Activated CD4-positive, alpha-beta T cell treated with anti-CD3 and anti-CD28 coated beads, Interleukin-10, Interleukin-2, amounts not matched to agents 100 ng/mL and 50 ng/mL, durations not matched to agents 16 hours and 8 hours (primary cell): ENCODE measurements at regions not wholly inside any gene's neighbourhood (a gene's known extent, or its start where the extent isn't known, plus 50 kb on each side); places are given as distances from the start of the nearest gene placed in this dataset.

Experiments used
- DNase-seq: peaks from one replicate; pipeline ENCODE4 v3.0.0-alpha.2; 2020

DNA sequence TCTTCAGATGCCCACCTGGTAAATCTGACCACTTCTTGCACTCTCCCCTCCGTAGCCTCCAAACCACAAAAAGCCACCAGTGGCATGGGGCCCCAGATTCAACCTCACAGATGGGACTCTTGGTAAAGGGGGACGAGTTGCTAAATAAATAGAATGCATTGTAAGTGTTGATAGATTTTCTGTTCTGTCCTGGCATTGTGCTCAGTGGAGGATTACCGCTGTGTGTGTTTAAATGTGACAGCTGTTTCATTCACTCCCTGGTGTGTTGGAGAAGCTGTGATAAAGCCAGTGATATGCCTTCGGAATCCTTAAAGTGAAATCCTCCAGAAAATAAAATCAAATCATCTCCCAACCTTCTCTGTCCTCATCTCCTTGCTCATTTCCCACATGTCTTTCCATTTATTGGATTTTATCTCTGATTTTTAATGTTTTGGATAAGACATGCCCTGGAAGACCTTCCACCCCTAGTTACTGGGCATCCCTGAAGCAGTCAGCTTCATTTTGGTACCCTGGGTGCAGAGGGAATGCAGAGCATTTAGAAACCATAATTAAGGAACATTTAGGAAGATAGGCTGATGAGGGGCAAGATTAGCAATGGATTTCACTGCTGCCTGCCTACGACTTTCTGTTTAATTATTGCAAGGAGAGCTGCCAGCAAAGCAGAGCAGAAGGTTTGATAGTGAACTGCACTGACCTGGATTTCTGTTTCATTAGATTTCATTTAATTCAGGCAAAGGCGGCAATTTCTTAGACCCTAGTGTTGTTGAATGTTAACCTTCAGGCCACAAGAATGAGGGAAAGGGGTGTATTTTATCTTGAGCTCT is 460.9 kb upstream of the KIRREL3 start:
- no peak for DNase-seq

GRCh38 chr11:127458561-127458960 is 458.0 kb upstream of the KIRREL3 start:
- DNase-seq = no peak

DNA sequence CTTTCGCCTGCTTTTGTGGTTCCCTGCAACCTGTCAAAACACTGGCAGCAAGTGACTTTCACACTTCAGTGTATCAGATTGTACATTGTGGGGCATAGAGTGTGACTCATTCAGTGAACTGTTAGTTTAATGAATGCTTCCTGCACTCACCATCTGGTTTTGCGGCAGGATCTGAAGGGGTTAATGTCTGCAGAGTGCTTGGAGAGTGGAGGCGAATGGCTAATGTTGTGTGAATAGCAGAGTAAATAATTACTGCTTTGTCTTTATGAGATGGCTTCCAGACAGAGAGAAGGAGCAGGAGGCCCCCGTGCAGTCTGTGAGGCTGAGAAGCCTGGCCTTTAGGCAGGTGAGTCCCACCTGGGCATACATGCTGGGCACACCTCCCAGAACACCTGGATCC is 454.3 kb upstream of the KIRREL3 start:
- no peak for DNase-seq

GRCh38 chr11:127452533-127452932 is 452.0 kb upstream of the KIRREL3 start:
- no peak for DNase-seq

DNA sequence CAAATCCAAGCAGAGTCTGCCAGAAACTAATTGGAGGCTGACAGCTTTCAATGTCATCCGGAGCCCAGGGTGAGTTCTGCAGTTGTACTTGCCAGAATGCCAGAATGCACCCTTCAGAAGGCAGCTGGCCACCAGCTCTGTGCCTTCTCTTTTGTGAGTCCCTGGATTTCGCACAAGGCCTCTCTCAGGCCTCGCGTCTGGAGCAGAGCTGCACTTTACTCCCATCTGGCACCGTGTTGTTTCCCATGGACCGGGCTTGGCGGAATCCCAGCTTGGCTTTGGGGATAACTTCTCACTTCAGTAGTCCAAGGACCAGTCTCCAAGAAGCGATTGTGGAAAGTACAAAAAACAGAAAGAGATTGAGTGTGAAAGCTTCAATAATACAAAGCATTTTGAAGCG is 451.3 kb upstream of the KIRREL3 start:
- DNase-seq = no peak

DNA sequence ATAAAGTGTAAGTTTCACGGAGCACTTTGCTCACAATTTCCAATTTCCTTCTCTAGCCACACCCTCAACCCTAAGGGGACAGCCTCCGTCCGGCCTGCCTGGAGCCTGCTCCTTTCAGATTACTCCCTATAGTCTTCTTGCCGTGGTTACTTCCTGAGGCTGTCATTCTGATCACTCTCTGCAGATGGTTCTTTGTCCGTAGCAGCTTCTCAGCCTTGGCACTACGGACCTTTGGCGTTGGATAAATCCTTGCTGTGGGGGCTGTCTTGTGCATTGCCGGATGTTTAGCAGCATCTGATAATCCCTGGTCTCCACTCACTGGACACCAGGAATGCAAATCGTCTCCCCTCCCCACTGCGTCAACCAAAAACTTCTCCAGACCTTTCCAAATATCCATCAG is 447.5 kb upstream of the KIRREL3 start:
- no peak for DNase-seq

GRCh38 chr11:127445476-127445875 is 444.9 kb upstream of the KIRREL3 start:
- no peak for DNase-seq

DNA sequence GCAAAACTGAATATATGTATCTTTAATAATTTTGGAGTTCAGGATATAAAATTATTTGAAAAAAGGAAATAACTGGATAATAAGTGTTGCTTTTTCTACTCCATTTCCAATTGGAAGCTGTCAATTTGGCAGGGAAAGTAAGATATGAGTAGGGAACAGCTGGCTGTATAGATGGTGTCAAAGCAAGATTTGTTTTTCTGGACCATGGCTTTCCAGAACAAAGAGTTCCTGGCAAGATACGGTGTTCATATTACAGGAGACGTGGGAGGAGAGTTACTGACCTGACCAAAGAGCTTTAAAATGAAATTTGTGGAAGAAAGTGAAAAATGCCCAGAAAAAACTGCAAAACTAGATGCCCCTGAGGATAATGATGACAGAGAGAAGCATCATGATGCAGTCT is 442.7 kb upstream of the KIRREL3 start:
- DNase-seq = no peak

DNA sequence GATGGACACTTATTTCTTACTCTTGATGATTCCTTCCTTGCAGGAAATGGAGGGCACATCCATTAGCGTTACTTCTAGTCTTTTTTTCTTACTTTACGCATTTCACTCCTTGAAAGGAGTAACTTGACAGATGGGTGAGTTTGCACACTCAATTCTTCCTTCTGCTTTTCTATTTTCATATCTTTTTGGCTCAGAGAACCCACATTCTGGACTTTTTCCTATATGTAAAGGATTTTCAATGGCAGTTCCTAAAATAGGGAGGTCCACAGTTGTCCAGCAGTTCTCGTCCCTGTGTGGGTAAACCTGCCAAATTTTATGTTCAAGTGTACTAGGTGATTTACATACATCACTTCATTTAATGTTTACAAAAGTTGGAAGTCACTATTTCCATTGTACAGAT is 440.0 kb upstream of the KIRREL3 start:
- no peak for DNase-seq

DNA sequence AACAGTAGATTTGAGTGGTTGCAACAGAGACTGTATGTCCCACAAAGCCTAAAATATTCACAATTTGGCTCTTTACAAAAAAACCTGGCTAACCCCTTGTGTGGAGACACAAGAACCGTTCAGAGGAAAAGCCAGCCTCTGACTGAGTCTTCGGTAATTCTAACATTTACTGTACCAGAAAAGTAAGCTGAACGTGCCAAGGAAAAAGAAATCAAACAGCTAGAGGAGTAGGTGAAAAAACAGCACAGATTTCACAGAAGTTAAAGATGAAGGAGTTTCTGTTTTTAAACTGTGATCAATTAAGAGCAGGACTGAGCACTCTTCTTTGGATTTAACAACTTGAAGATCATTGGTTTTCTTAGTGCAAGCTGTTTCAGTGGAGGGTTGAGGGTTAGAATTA is 424.7 kb upstream of the KIRREL3 start:
- DNase-seq = no peak

- DNase-seq = no peak
These were observed 424.1 kb upstream of the KIRREL3 start for GRCh38 chr11:127424661-127425060.

DNA sequence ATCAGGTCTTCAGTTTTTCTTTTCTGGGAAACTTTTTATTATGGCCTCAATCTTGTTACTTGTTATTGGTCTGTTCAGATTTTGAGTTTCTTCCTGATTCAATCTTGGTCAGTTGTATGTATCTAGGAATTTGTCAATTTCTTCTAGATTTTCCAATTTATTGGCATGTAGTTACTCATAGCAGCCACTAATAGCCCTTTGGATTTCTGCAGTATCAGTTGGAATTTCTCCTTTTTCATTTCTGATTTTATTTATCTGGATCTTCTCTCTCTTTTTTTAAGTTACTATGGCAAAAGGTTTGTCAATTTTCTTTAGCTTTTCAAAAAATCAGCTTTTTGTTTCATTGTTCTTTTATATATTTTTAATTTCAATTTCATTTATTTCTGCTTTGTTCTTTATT is 419.6 kb upstream of the KIRREL3 start:
- no peak for DNase-seq

DNA sequence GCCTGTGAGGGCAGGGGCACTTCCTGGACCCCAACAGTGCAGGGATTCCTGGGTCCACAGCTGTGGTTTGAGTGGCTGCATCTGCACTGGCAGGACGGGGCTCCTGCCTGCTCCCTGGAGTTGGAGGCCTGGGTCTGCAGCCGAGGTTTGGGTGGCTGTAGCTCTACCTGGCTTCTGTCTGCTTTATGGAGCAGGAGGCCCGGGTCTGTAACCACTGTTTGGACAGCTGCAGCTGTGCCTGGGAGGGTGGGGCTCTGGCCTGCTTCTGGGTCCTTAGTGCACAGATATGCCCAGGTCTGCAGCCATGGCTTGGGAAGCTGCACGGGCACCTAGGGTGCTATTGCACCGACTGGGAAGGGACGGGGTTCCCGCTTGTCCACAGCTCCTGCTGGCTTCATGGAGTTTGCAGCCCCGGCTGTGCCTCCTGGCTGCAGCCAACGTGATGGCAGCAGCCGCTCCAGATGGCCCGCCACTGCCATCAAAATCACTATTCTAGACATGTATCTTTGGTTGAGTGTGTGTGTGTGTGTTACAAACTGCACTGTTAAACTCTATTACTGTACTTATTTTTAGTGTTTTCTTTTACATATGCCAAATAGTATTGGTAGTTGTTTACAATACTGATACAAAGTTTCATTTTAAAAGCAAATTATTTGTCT is 412.3 kb upstream of the KIRREL3 start:
- no peak for DNase-seq

DNA sequence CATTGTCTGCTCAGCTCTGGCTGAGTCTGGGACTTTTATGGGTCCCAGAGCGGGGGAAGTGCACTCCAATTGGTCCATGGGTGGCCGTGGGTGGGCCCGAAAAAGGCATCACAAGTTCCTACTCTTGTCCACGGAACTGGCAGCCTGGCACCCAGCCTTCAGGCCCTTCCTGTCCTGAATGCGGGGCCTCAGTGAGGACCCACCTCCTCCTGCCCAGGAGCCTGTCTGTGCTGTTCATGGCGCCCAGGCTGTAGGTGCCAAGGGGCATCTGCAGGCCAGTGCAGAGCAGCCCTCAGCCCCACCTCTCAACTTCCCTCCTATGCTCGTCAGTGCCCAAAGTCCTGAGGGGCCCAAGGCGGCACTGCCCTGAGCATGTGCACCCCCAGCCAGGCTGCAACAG is 411.7 kb upstream of the KIRREL3 start:
- no peak for DNase-seq

DNA sequence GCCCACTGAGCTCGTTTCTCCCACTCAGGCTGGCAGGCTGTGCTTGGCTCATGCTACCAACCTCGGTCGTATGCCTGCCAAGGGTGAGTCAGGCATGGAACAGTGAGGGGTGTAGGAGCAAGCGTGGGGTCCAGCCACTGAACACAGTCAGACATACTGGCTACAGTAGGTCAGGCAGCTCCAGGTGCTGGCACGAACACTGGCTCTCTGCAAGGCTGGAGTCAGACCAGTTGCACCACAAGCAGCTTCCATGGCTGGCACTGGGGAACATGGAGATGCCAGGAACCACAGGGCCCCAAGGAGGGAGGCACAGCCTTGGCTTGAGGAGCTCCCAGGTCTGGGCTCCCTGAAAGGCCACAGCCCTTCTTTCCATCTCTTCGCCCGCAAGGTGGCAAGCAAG is 410.7 kb upstream of the KIRREL3 start:
- DNase-seq = no peak

DNA sequence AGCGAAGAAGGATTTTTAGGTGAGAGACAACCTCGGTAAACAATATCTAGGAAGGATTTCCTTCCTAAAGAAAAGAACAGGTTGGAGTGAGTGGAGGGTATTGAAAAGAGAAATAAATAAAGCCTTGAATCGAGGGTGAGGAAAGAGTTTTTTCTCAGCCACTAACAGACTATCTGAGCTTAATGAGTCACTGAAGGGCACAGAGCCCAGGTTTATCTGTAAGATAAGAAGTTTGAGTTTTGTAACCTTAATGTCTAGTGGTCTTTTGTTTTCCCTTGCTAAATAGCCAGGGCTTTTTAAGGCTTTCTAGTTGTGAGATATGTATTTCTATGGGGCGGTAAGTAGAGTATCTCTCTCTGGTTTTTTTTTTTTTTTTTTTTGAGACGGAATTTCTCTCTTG is 394.5 kb upstream of the KIRREL3 start:
- DNase-seq = no peak

DNA sequence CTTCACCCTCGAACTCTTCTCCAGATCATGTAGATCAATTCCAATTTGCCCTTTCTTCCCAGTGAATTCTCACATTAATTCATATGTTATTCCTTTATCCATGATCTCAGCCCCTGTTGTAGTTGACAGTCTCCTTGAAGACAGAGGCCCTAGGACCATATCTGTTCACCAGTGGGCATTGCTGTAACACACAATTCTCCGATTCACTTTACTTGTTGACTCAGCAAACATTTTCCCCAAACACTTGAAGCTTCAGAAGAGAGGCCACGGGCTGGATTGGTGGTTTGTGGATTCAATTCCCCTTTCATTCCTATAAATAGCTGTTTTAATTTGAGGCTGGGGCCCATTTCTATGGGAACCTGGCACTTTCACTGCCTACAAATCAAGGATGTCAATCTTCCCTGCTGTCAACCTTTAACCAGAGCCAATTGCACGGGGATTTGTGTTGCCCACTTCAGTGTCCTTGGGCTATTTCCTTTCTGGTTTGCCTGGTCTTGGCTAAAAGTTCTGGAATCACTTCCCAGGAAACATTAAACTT is 393.0 kb upstream of the KIRREL3 start:
- DNase-seq = no peak

GRCh38 chr11:127392575-127392974 is 392.0 kb upstream of the KIRREL3 start:
- no peak for DNase-seq

DNA sequence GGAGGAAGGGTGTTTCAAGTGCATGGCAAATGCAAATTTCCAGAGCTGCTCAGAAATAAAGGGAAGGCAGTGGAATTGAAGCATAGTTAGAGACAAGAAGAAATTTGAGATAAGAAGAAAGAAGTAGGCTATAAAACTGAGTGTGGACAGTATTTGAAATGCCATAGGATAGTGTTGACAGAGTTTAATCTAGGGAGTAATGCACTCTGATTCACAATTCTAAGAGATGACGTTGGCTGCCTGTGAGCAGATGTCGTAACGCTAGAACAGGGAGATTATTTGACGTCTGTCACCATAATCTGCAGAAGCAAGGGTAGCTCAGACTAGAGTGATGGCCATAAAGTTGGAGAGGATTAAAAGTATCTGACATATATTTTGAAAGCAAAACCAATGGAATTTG is 389.9 kb upstream of the KIRREL3 start:
- DNase-seq = no peak

- no peak for DNase-seq
These were observed 384.5 kb upstream of the KIRREL3 start for GRCh38 chr11:127385071-127385470.

- no peak for DNase-seq
These were observed 382.5 kb upstream of the KIRREL3 start for GRCh38 chr11:127383026-127383425.

DNA sequence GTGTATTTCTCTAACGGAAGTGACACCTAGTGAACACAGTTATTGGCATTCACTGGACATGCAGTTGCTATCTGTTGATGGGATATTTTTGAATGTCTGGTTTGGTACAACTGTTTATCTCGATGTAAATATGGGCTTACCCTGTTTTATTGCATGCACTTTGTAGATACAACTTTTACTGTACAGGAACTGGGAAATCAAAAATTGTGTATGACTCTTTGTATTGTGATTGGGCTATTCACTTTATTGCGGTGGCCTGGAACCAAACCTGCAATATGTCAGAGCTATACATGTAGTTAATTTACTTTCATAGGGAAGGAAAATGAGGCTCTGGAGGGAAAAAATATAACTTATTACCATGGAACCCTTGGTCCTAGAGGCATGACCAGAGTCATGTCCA is 380.7 kb upstream of the KIRREL3 start:
- no peak for DNase-seq

DNA sequence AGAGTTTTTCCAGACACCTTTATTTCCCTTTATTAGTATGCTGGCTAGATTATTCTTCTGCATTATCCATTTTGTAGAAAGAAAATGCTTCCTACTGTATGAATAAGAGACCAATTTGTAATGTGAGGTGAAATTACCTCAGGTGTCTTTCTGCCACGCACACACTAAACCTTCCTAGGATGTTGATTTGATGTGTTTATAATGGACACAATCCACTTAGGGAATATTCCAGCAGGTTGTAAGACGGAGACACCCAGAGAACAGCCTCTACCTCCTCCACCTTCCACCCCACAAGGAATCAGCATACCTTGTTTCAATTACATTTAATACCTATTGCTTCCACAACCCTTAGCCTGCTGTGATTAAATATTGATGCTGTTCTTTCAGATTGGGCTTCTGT is 379.1 kb upstream of the KIRREL3 start:
- DNase-seq = no peak

DNA sequence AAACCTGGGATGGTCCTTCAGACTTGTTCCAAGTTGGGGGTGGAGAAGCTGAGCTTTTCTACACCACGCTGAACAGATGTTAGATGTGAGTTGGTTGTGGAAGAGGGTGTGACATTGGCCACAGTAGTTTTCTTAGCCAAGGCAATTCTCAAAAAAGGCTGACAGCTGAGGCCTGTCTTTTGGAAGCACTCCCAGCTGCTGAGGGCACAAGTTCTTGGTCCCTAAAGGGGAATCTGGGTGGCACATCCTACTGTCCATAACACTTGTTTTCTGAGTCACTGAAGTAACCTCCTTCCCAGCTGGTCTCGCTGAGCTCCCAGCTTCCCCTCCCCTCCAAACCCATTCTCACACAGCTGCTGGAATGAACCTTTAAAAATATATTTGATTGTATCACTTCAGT is 375.7 kb upstream of the KIRREL3 start:
- no peak for DNase-seq

DNA sequence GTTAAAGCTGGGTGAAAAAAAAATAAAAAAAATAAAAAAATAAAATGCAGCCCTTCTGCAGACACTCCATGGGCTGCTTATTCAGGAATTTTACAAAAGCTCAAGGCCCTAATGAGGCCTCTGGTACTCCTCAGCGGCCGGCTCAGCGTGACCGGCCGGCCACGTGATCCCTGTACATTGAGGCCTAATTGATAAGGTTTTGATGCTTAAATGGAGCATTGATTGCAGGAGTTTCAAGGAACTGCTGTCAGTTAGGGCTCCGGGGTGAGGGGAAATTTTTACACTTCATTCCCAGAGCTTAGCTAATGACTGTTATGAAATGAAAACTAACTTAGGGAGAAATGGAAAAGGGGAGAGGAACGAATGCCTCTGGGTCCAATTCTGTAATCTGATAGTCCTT is 368.8 kb upstream of the KIRREL3 start:
- no peak for DNase-seq
